GM18502 (cell line): ENCODE measurements at regions not wholly inside any gene's neighbourhood (a gene's known extent, or its start where the extent isn't known, plus 50 kb on each side); places are given as distances from the start of the nearest gene placed in this dataset.
A peak's percentile ranks its signal among the peaks of the same experiment; 100 is the strongest.
"Not testable (repeated sequence)": the region's sequence is repeated elsewhere in the genome, so short reads cannot be mapped to it uniquely, and the experiment has no call there.

Experiments used
- ATAC-seq: cut with Tn5 transposase; IDR thresholded peaks from one replicate; pipeline ENCODE4 v1.9.1; 2021; ENCODE audit warnings: mild to moderate bottlenecking; ENCODE audit not compliant: unreplicated experiment, poor library complexity

GRCh38 chr14:105669646-105670045 is 143.3 kb downstream of the TMEM121 start:
- not testable (repeated sequence) for ATAC-seq

GRCh38 chr14:105672450-105673200 is 146.2 kb downstream of the TMEM121 start:
- ATAC-seq = not testable (repeated sequence)

DNA sequence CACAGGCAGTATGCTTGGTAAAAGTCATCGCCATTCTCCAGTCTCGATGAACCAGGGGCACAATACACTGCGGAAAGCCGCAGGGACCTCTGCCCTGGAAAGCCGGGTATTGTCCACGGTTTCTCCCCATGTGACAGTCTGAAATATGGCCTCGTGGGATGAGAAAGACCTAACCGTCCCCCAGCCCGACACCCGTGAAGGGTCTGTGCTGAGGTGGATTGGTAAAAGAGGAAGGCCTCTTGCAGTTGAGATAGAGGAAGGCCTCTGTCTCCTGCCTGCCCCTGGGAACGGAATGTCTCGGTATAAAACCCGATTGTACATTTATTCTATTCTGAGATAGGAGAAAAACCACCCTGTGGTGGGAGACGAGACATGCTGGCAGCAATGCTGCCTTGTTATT is 149.1 kb downstream of the TMEM121 start:
- not testable (repeated sequence) for ATAC-seq

DNA sequence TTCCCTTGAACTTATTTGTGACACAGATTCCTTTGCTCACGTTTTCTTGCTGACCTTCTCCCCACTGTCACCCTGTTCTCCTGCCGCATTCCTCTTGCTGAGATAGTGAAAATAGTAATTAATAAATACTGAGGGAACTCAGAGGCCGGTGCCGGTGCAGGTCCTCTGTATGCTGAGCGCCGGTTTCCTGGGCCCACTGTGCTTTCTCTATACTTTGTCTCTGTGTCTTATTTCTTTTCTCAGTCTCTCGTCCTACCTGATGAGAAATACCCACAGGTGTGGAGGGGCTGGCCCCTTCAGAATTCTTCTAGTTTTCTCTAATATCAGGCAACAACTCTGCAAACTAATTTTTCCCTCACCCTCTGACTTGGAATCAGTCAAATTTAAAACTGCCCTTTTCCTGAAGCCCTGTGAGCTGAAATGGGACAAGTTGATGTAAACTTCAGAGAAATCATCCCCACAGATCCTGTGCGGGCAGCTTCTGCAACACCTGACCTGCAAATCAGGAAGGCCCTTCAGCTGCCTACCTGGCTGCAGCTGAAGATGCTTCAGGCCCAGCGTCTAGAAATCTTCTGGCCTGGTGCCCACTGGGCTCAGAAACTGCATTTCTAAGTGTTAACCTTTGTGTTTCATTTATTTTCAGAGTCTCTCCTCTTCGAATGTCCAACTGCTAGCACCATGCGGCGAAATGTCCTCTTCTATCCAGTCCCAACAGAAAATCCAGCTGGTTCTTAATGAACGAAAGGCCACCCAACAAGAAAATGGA is 149.7 kb downstream of the TMEM121 start:
- not testable (repeated sequence) for ATAC-seq

DNA sequence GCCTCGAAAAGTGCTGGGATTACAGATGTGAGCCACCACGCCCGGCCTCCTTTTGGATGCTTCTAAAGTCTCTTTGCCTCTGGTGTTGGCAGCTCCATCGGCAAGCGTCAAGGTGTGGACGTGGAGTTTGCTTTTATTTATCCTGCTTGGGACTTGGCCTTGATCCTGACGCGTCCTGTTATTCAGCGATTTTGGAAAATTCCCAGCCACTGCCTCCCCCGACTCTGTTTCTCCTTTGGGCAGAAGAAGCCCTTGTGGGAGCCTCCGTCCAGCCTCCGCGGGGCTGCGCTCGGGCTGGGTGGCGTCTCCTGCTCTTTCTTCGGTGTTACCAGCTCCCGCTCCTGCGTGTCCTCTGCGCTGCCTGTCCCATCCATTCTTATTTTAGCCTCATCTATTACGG is 151.7 kb downstream of the TMEM121 start:
- ATAC-seq = not testable (repeated sequence)

DNA sequence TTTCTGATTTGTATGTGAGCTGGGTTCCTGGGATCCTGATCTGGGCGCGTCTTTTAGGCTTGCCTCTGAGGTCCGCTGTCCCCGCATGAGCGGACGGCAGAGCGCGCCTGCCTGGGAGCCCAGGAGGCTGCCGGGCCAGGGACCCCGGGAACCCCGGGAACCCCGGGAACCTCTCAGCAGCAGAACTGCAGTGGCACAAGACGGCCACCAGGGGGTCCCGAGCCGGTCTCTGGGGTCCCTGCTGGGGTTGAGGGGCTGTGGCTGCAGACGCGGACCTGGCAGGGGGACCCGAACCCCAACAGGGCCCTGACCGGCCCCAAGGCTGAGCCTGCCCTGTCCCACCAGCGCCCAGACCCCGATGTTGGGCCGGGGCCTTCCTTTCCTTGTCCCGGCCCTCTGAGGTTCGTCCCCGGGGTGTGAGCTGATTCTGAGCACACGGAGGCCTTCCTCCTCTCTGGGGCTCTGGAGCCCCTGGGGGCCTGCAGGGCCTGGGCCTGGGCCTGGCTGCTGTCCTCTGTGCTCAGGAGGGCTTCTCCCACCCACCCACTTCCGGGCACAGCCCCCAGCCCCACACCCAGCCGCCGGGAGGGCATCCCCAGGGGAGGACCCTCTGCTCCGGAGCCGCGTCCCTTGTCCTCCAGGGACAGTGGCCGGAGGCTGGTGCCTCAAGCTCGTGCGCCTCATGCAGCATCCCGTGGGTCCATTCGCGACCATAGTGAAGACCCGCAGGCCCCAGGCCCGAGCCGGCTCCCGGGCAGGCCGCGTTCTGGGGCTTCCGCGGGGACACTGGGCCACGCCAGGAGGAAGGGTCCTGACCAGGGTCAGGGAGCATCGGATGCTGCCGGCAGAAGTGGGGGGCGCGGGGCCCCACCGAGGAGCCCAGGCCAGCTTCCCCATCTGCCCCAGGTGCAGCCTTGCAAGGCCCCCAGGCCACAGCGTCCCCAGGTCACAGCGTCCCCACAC is 152.9 kb downstream of the TMEM121 start:
- peak; percentile 28 for ATAC-seq

DNA sequence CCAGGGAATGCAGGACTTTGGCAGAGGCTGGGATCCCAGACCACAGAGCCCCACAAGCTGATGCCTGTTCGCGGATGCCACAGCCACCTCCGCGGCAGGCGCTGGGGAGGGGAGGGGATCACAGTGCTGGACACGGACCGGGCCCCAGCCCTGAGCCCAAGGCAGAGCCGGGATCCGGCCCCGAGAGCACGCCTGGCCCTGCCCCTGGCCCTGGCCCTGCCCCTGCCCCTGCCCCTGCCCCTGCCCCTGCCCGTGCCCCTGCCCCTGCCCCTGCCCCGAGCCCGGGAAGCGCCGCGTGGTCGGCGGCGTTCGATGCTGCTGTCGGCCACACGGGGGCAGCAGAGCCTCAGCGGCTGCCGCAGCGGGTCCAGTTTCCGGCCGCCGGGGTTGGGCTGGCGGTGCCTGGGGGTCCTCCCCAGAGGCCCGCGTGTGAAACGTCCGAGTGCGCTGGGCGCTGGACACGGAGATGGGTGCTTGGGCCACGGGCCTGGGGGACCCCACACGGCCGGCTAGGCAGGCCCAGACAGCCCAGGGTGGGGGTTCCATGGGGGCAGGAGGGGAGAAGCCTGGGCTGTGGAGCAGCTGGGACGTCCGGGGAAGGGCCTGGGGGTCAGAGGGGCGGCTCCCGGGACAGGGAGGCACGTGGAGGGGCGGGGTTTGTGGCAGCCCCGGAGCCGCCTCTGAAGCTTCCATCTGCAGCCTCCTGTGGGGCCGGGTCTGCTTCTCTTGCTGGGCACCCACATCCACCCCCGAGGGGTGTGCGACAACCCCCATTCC is 153.8 kb downstream of the TMEM121 start:
- ATAC-seq = peak; percentile 49

DNA sequence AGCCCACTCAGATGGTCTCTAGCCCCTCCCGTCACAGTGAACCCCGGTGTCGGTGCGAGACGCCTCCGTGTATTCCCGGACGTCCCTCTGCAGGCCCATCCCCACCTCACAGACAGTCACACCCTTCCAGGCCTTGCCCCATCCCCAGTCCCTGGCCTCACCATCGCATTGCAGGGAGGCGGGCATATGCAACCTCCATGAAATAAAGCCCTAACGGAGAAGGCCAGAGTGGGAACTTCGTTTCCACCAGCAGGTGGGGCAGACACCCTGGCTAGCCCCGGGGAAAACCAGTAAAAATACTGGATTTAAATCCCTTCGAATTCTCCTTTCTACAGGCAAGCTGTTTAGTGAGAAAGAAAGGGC is 154.3 kb downstream of the TMEM121 start:
- peak; percentile 50 for ATAC-seq

- ATAC-seq = not testable (repeated sequence)
These were observed 155.3 kb downstream of the TMEM121 start for GRCh38 chr14:105681606-105682185.

GRCh38 chr14:105682442-105682841 is 156.1 kb downstream of the TMEM121 start:
- not testable (repeated sequence) for ATAC-seq

- no peak for ATAC-seq
These were observed 156.7 kb downstream of the TMEM121 start for GRCh38 chr14:105682956-105683570.

DNA sequence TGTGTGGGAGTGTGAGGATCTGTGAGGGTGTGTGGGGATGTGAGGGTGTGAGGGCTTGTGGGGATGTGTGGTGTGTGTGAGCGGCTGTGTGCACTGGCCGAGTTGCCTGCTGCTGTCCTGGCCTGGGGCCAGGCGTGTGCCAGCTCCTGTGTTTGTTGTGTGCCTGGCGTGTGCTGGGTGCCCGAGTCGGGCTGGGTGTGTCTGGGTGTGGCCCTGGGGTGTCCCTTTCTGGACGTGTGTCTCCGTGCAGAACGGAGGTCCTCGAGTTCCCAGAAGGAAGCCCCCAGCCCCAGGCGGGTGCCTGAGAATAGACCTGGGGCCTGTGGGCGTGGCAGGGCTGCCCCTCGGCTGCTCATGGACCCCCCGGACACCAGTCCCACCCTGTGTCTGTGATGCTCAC is 157.7 kb downstream of the TMEM121 start:
- ATAC-seq = not testable (repeated sequence)

DNA sequence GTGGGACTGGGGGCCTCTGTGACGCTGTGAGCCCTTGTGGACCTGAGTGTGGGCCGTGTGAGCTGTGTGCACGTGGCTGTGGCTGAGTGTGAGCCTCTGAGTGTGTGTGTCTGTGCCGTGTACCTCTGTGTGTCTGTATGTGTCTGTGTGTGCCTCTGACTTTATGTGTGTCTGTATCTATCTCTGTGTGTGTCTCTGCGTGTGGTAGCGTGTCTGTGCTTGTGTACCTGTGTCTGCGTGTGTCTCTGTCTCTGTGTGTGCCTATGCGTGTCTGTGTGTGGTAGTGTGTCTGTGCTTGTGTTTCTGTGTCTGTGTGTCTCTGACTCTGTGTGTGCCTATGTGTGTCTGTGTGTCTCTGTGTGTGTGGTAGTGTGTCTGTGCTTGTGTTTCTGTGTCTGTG is 158.2 kb downstream of the TMEM121 start:
- ATAC-seq = not testable (repeated sequence)

GRCh38 chr14:105685003-105685402 is 158.6 kb downstream of the TMEM121 start:
- ATAC-seq = no peak

DNA sequence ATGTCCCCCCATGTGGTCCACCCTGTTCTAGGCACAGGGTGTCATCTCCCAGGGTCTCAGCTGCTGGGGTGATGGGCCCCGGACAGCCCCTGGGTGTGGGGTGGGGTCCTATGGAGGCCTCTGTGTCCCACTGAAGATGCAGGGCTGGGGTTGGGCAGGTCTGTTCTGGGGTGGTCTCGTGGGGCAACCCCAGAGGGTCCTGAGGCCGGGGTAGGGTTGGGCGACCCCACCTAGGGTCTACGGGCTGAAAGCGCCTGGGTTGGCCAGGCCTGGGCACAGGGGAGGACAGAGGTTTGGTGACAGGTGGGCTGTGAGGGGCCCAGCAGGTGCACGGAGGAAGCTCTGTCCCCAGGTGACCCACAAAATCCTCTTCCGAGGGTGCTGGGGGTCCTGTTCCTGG is 159.2 kb downstream of the TMEM121 start:
- ATAC-seq = not testable (repeated sequence)

- ATAC-seq = peak; percentile 36
These were observed 159.7 kb downstream of the TMEM121 start for GRCh38 chr14:105686050-105686449.

DNA sequence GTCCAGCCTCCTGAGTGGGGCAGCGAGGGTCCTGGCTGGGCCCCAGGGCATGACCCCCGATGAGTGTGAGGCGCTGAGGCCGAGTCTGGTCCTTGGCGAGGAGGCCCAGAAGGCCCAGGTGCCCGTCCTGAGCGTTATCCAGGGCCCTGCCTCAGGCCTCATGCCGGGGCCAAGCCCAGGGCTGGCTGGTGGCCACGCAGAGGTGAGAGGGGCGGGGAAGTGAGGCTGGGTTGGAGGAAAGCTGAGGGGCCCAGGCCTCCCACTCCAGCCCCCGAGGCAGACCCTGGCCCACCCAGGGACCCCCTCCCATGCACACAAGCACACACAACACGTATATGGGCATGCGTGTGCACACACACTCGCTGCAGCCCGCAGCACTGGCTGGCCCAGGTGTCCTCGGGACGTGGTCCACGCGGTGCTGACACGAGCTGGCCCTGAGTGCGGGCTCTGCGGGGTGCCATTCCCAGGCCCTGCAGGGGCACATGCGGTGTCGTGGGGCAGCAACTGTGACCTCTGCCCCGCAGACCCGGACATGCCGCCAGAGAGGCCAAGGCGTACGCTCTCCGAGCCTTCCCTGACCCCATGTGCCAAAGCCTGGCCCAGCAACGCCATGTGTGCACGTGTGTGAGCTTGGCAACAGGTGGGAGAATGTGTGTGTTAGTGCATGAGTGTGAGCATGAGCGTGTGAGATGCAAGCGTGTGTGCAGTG is 160.2 kb downstream of the TMEM121 start:
- peak; percentile 17 for ATAC-seq
